PC-3 (cell line): ENCODE measurements at regions not wholly inside any gene's neighbourhood (a gene's known extent, or its start where the extent isn't known, plus 50 kb on each side); places are given as distances from the start of the nearest gene placed in this dataset.

Experiments used
- CTCF ChIP-seq: fragments of 300-600 bp; sonication (generic); conservative IDR thresholded peaks from 2 replicates; pipeline ENCODE4 v1.5.1; 2017; ENCODE audit warnings: antibody characterized with exemption, low read depth, mild to moderate bottlenecking, low read length
- EZH2phosphoT487 ChIP-seq: fragments of 300-600 bp; sonication (generic); IDR thresholded peaks from 2 replicates; pipeline ENCODE4 v1.6.1; 2018; ENCODE audit warnings: mild to moderate bottlenecking, antibody characterized with exemption, low read length, borderline replicate concordance

GRCh38 chr7:41207141-41207540, 495.7 kb downstream of the INHBA start:
- TF ChIP-seq CTCF (no peak), EZH2phosphoT487 (no peak)
